Adrenal gland (tissue), 5 donors: ENCODE measurements at regions not wholly inside any gene's neighbourhood (a gene's known extent, or its start where the extent isn't known, plus 50 kb on each side); places are given as distances from the start of the nearest gene placed in this dataset.

Experiments
- POLR2A ChIP-seq, 2 donors: fragments of 450-650 bp; IDR thresholded peaks; one replicate each; pipeline ENCODE4 v1.6.1; 2017; ENCODE audit warnings: antibody characterized with exemption in 2 of 2, mild to moderate bottlenecking in 2 of 2, moderate library complexity in 1 of 2
- TF ChIP-seq, protein P1 (sequence below), 6 experiments: fragments of 450-650 bp in 4 of 6; fragments of 200-600 bp in 2 of 6; sonication (generic) in 1 of 6; IDR thresholded peaks; 1 replicate in 5 of 6; 2 replicates in 1 of 6; pipeline versions ENCODE4 v1.5.1 to v1.8.0; 2016 to 2021; ENCODE audit warnings: antibody characterized with exemption in 6 of 6, mild to moderate bottlenecking in 2 of 6, moderate library complexity in 1 of 6
- donor health status: DM: no; HTN: no; CAD: no.

DNA sequence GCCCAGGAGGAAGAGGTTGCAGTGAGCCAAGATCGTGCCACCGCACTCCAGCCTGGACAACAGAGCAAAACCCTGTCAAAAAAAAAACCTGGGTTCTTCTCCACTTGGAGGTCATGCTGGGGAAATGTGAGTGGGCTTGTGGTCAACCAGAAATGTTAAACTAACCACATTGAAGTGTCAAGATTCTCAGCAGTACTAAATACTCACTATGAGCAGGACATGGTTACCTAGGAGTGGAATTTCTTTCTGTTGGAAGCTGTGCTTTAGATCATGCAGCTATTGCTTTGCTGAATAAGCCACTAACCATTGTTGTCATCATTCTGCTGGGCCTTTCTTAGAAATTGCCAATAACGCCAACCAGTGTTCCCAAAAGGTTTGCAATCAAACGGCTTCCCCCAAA, 253.3 kb upstream of the TSHZ3 start:
- TF ChIP-seq POLR2A (IDR thresholded peaks at IDR 0.05), result no peak
- TF ChIP-seq, protein P1, sequence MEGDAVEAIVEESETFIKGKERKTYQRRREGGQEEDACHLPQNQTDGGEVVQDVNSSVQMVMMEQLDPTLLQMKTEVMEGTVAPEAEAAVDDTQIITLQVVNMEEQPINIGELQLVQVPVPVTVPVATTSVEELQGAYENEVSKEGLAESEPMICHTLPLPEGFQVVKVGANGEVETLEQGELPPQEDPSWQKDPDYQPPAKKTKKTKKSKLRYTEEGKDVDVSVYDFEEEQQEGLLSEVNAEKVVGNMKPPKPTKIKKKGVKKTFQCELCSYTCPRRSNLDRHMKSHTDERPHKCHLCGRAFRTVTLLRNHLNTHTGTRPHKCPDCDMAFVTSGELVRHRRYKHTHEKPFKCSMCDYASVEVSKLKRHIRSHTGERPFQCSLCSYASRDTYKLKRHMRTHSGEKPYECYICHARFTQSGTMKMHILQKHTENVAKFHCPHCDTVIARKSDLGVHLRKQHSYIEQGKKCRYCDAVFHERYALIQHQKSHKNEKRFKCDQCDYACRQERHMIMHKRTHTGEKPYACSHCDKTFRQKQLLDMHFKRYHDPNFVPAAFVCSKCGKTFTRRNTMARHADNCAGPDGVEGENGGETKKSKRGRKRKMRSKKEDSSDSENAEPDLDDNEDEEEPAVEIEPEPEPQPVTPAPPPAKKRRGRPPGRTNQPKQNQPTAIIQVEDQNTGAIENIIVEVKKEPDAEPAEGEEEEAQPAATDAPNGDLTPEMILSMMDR (IDR thresholded peaks at IDR 0.05), result no peak
